Stimulated activated CD4-positive, alpha-beta T cell treated with anti-CD3 and anti-CD28 coated beads, TNF-alpha, amount 100 ng/mL, for 4 hours (primary cell): ENCODE measurements at regions not wholly inside any gene's neighbourhood (a gene's known extent, or its start where the extent isn't known, plus 50 kb on each side); places are given as distances from the start of the nearest gene placed in this dataset.
"Not testable (repeated sequence)": the region's sequence is repeated elsewhere in the genome, so short reads cannot be mapped to it uniquely, and the experiment has no call there.

Source experiments
- DNase-seq, 3 experiments: peaks; one replicate each; pipeline ENCODE4 v3.0.0-alpha.2; 2020; ENCODE audit warnings: low read depth in 3 of 3

GRCh38 chr7:142698429-142698828 lies 50.8 kb upstream of the PRSS1 start:
- DNase-seq = no peak

GRCh38 chr7:142697270-142697669 lies 52.0 kb upstream of the PRSS1 start:
- DNase-seq = no peak

GRCh38 chr7:142696456-142697179 lies 52.7 kb upstream of the PRSS1 start:
- DNase-seq = no peak

GRCh38 chr7:142693911-142694310 lies 55.4 kb upstream of the PRSS1 start:
- no peak for DNase-seq

- no peak for DNase-seq
These were observed 58.6 kb upstream of the PRSS1 start for GRCh38 chr7:142690554-142691182.

- no peak for DNase-seq
These were observed 59.7 kb upstream of the PRSS1 start for GRCh38 chr7:142689439-142690120.

GRCh38 chr7:142685877-142686508 lies 63.3 kb upstream of the PRSS1 start:
- no peak for DNase-seq

- no peak for DNase-seq
These were observed 67.8 kb upstream of the PRSS1 start for GRCh38 chr7:142681314-142682092.

GRCh38 chr7:142671506-142671905 lies 77.8 kb upstream of the PRSS1 start:
- DNase-seq = no peak

GRCh38 chr7:142670511-142670910 lies 78.8 kb upstream of the PRSS1 start:
- no peak for DNase-seq

- DNase-seq = no peak
These were observed 80.1 kb upstream of the PRSS1 start for GRCh38 chr7:142669074-142669654.

GRCh38 chr7:142668495-142668894 lies 80.8 kb upstream of the PRSS1 start:
- DNase-seq = no peak

- DNase-seq = no peak
These were observed 91.9 kb upstream of the PRSS1 start for GRCh38 chr7:142657376-142657775.

- DNase-seq = no peak
These were observed 94.9 kb upstream of the PRSS1 start for GRCh38 chr7:142654398-142654797.

- no peak for DNase-seq
These were observed 101.5 kb upstream of the PRSS1 start for GRCh38 chr7:142647749-142648148.

GRCh38 chr7:142646386-142647140 lies 102.7 kb upstream of the PRSS1 start:
- DNase-seq = no peak

GRCh38 chr7:142645777-142646176 lies 103.5 kb upstream of the PRSS1 start:
- no peak for DNase-seq

- no peak for DNase-seq
These were observed 107.0 kb upstream of the PRSS1 start for GRCh38 chr7:142642316-142642715.

GRCh38 chr7:142641252-142641651 lies 108.0 kb upstream of the PRSS1 start:
- not testable (repeated sequence) for DNase-seq

- DNase-seq = no peak
These were observed 110.7 kb upstream of the PRSS1 start for GRCh38 chr7:142638581-142638980.

GRCh38 chr7:142637240-142637639 lies 112.0 kb upstream of the PRSS1 start:
- DNase-seq = no peak
